ENCODE measurements at regions not wholly inside any gene's neighbourhood (a gene's known extent, or its start where the extent isn't known, plus 50 kb on each side); places are given as distances from the start of the nearest gene placed in this dataset.

GRCh38 chr2:160651416-160652200 is 158.0 kb upstream of the RBMS1 start:
- Histone ChIP-seq H3K36me3 (ENCODE audit: control insufficient read depth, insufficient read depth, low read length) (no peaks in the 10 kb centered on the region), H3K9me3 (no peaks in the 10 kb centered on the region), H3K4me3 (ENCODE audit: low read depth, low read length) (no peak overlapping the region), H3K27me3 (replicated peaks; ENCODE audit: control insufficient read depth, insufficient read depth, low read length) (no peaks in the 10 kb centered on the region), H3K4me1 (no peaks in the 10 kb centered on the region)
- Mint-ChIP-seq H3K4me1 (ENCODE audit: low read depth, unreplicated experiment) (peaks cover 16% of the 10 kb centered on the region), H3K9me3 (ENCODE audit: unreplicated experiment) (no peaks in the 10 kb centered on the region), H3K36me3 (ENCODE audit: insufficient read depth, unreplicated experiment) (no peaks in the 10 kb centered on the region), H3K27ac (ENCODE audit: unreplicated experiment) (no peak overlapping the region), H3K27me3 (ENCODE audit: insufficient read depth, unreplicated experiment) (no peaks in the 10 kb centered on the region), H3K4me3 (ENCODE audit: unreplicated experiment) (no peak overlapping the region)
- DNase-seq: no peak
- intact Hi-C loops (cut with micrococcal nuclease; ENCODE audit: unreplicated experiment): no loop called here
- no peak for TF ChIP-seq CTCF (IDR thresholded peaks at IDR 0.05; ENCODE audit: insufficient read depth in 1 of 2, low read depth in 1 of 2, low read length in 1 of 2, severe bottlenecking in 1 of 2, unreplicated experiment in 1 of 2)
- CTCF ChIA-PET: no interaction called here
- POLR2A ChIA-PET: no interaction called here
- BruUV-seq (replicated peaks): no TSS peak

GRCh38 chr2:160652236-160652635 is 158.6 kb upstream of the RBMS1 start:
- BruUV-seq (replicated peaks): no TSS peak
- no peak for DNase-seq
- Histone ChIP-seq H3K4me3 (ENCODE audit: low read depth, low read length) (no peak overlapping the region), H3K9me3 (no peaks in the 10 kb centered on the region), H3K4me1 (no peaks in the 10 kb centered on the region), H3K27me3 (replicated peaks; ENCODE audit: control insufficient read depth, insufficient read depth, low read length) (no peaks in the 10 kb centered on the region), H3K36me3 (ENCODE audit: control insufficient read depth, insufficient read depth, low read length) (no peaks in the 10 kb centered on the region)
- Mint-ChIP-seq H3K4me1 (ENCODE audit: low read depth, unreplicated experiment) (peaks cover 16% of the 10 kb centered on the region), H3K27me3 (ENCODE audit: insufficient read depth, unreplicated experiment) (no peaks in the 10 kb centered on the region), H3K9me3 (ENCODE audit: unreplicated experiment) (no peaks in the 10 kb centered on the region), H3K36me3 (ENCODE audit: insufficient read depth, unreplicated experiment) (no peaks in the 10 kb centered on the region), H3K4me3 (ENCODE audit: unreplicated experiment) (no peak overlapping the region), H3K27ac (ENCODE audit: unreplicated experiment) (no peak overlapping the region)
- ChIA-PET POLR2A (no interaction called here), CTCF (no interaction called here)
- no peak for TF ChIP-seq CTCF (IDR thresholded peaks at IDR 0.05; ENCODE audit: insufficient read depth in 1 of 2, low read depth in 1 of 2, low read length in 1 of 2, severe bottlenecking in 1 of 2, unreplicated experiment in 1 of 2)
- intact Hi-C loops (cut with micrococcal nuclease; ENCODE audit: unreplicated experiment): no loop called here

- H3K9me3 ChIP-seq: no peaks in the 10 kb centered on the region
- Mint-ChIP-seq H3K36me3 (ENCODE audit: insufficient read depth, unreplicated experiment) (no peaks in the 10 kb centered on the region), H3K4me3 (ENCODE audit: unreplicated experiment) (no peak overlapping the region), H3K4me1 (ENCODE audit: low read depth, unreplicated experiment) (peaks cover 10% of the 10 kb centered on the region), H3K9me3 (ENCODE audit: unreplicated experiment) (no peaks in the 10 kb centered on the region), H3K27me3 (ENCODE audit: insufficient read depth, unreplicated experiment) (no peaks in the 10 kb centered on the region), H3K27ac (ENCODE audit: unreplicated experiment) (no peak overlapping the region)
- H3K27me3 ChIP-seq (replicated peaks; ENCODE audit: control insufficient read depth, insufficient read depth, low read length): no peaks in the 10 kb centered on the region
- intact Hi-C loops (cut with micrococcal nuclease; ENCODE audit: unreplicated experiment): no loop called here
- ChIA-PET POLR2A (no interaction called here), CTCF (no interaction called here)
- no peak for DNase-seq
- no peak overlapping the region for H3K4me3 ChIP-seq (ENCODE audit: low read depth, low read length)
- no peak for TF ChIP-seq CTCF (IDR thresholded peaks at IDR 0.05; ENCODE audit: insufficient read depth in 1 of 2, low read depth in 1 of 2, low read length in 1 of 2, severe bottlenecking in 1 of 2, unreplicated experiment in 1 of 2)
- no TSS peak for BruUV-seq (replicated peaks)
- H3K4me1 ChIP-seq: 0 out of 2 replicates have a peak, but pooled peaks cover 4% of the 10 kb centered on the region
- no peaks in the 10 kb centered on the region for H3K36me3 ChIP-seq (ENCODE audit: control insufficient read depth, insufficient read depth, low read length)
Observed at GRCh38 chr2:160657196-160657595, 163.6 kb upstream of the RBMS1 start.
